Neural cell (in vitro differentiated cells): ENCODE measurements at regions not wholly inside any gene's neighbourhood (a gene's known extent, or its start where the extent isn't known, plus 50 kb on each side); places are given as distances from the start of the nearest gene placed in this dataset.

Source experiments
- H2AFZ ChIP-seq: fragments of 200-600, 300-800 bp; sonication (generic), shearing (Covaris generic); 2 replicates; pipeline ENCODE4 v1.6.0; 2014; ENCODE audit warnings: low read depth, mild to moderate bottlenecking, antibody characterized with exemption, low read length, moderate library complexity
- H3F3A ChIP-seq: fragments of 200-600 bp; shearing (Covaris generic); 2 replicates; pipeline ENCODE4 v1.6.1; 2016; ENCODE audit warnings: mild to moderate bottlenecking, moderate library complexity, mixed read lengths, antibody characterized with exemption, low read length; ENCODE audit not compliant: insufficient read depth, poor library complexity, severe bottlenecking
- H3K27ac ChIP-seq: fragments of 200-600, 300-800 bp; sonication (generic), shearing (Covaris generic); 2 replicates; pipeline ENCODE4 v1.5.1; 2014; ENCODE audit warnings: mild to moderate bottlenecking, low read length, moderate library complexity
- H3K27me3 ChIP-seq: fragments of 300-800, 200-600 bp; sonication (generic), shearing (Covaris generic); 2 replicates; pipeline ENCODE4 v1.6.0; 2014; ENCODE audit warnings: mild to moderate bottlenecking, low read depth, low read length, moderate library complexity; ENCODE audit not compliant: insufficient read depth
- H3K36me3 ChIP-seq: fragments of 300-800, 200-600 bp; sonication (generic), shearing (Covaris generic); 2 replicates; pipeline ENCODE4 v1.5.1; 2014; ENCODE audit warnings: mild to moderate bottlenecking, antibody characterized with exemption, low read length, moderate library complexity; ENCODE audit not compliant: insufficient read depth
- H3K4me2 ChIP-seq: fragments of 300-800, 200-600 bp; sonication (generic), shearing (Covaris generic); 2 replicates; pipeline ENCODE4 v1.6.0; 2014; ENCODE audit warnings: mild to moderate bottlenecking, low read length
- H3K4me3 ChIP-seq: fragments of 300-800, 200-600 bp; sonication (generic), shearing (Covaris generic); 2 replicates; pipeline ENCODE4 v1.5.1; 2014; ENCODE audit warnings: mild to moderate bottlenecking, low read length, moderate library complexity
- H3K79me2 ChIP-seq: fragments of 200-600 bp; shearing (Covaris generic); replicated peaks from 2 replicates; pipeline ENCODE4 v1.6.0; 2014; ENCODE audit warnings: mild to moderate bottlenecking, low read length, moderate library complexity; ENCODE audit not compliant: insufficient read depth
- H3K9ac ChIP-seq: fragments of 300-800, 200-600 bp; sonication (generic), shearing (Covaris generic); 2 replicates; pipeline ENCODE4 v1.6.1; 2016; ENCODE audit warnings: mild to moderate bottlenecking, low read length, mixed read lengths
- H3K9me2 ChIP-seq: fragments of 200-600 bp; shearing (Covaris generic); 2 replicates; pipeline ENCODE4 v1.6.1; 2016; ENCODE audit warnings: mild to moderate bottlenecking, low read length, mixed read lengths; ENCODE audit not compliant: insufficient read depth
- H3K9me3 ChIP-seq: fragments of 200-600, 300-800 bp; sonication (generic), shearing (Covaris generic); 2 replicates; pipeline ENCODE4 v1.6.1; 2016; ENCODE audit warnings: mild to moderate bottlenecking, mixed run types, low read length, moderate library complexity, mixed read lengths
- H4K20me1 ChIP-seq: fragments of 200-600 bp; shearing (Covaris generic); 2 replicates; pipeline ENCODE4 v1.6.1; 2016; ENCODE audit warnings: mild to moderate bottlenecking, mixed run types; ENCODE audit not compliant: insufficient read depth
- CTCF ChIP-seq: fragments of 450-650 bp; IDR thresholded peaks from 2 replicates; pipeline ENCODE4 v1.5.1; 2014; ENCODE audit warnings: antibody characterized with exemption, mild to moderate bottlenecking, moderate library complexity; ENCODE audit not compliant: poor library complexity, severe bottlenecking
- EP300 ChIP-seq: fragments of 450-650 bp; conservative IDR thresholded peaks from 2 replicates; pipeline ENCODE4 v1.6.1; 2014; ENCODE audit warnings: antibody characterized with exemption, mild to moderate bottlenecking, moderate library complexity; ENCODE audit not compliant: poor library complexity, severe bottlenecking
- EZH2 ChIP-seq: fragments of 200-600, 300-800 bp; shearing (Covaris generic), sonication (generic); IDR thresholded peaks from 2 replicates; pipeline ENCODE4 v1.6.1; 2014; ENCODE audit warnings: antibody characterized with exemption, low read length, borderline replicate concordance, mild to moderate bottlenecking; ENCODE audit not compliant: insufficient read depth, poor library complexity, severe bottlenecking
- MXI1 ChIP-seq: fragments of 450-650 bp; conservative IDR thresholded peaks from 2 replicates; pipeline ENCODE4 v1.6.1; 2014; ENCODE audit warnings: antibody characterized with exemption, mild to moderate bottlenecking; ENCODE audit not compliant: poor library complexity, severe bottlenecking
- POLR2AphosphoS5 ChIP-seq: IDR thresholded peaks from 2 replicates; pipeline ENCODE4 v1.6.1; 2012
- RAD21 ChIP-seq: fragments of 450-650 bp; conservative IDR thresholded peaks from 2 replicates; pipeline ENCODE4 v1.6.1; 2014; ENCODE audit warnings: antibody characterized with exemption, mild to moderate bottlenecking, moderate library complexity
- SMC3 ChIP-seq: fragments of 450-650 bp; conservative IDR thresholded peaks from 2 replicates; pipeline ENCODE4 v1.6.1; 2014; ENCODE audit warnings: antibody characterized with exemption, mild to moderate bottlenecking, moderate library complexity; ENCODE audit not compliant: poor library complexity
- TAF1 ChIP-seq: IDR thresholded peaks from 2 replicates; pipeline ENCODE4 v1.6.1; 2012; ENCODE audit warnings: low read depth
- TF ChIP-seq, protein P1 (sequence below): IDR thresholded peaks from 2 replicates; pipeline ENCODE4 v1.6.1; 2012; ENCODE audit warnings: borderline replicate concordance

DNA sequence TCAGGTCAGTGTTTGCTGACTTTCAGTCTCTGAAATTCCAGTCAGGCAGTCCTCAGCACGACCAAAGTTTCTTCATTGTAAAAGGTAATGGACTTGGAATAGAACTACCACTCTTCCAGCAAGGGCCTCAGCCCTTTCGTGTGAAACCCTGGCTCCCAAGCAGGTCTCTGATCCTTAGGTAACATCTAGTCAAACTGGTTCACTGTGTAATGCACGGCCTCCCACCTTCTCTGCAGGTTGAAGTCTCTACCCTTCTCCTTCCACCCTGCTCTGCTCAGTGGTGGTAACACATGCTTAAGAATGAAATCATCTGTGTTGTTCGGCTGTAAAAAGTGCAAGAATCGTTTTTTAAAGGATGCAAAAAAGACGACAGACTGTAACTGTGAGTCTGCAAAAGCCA is 287.2 kb upstream of the POU3F2 start:
- H3K79me2 ChIP-seq = no peaks in the 10 kb centered on the region
- H3K4me2 ChIP-seq = no peak overlapping the region
- H3K9me2 ChIP-seq = no peaks in the 10 kb centered on the region
- H3K36me3 ChIP-seq = no peaks in the 10 kb centered on the region
- no peaks in the 10 kb centered on the region for H4K20me1 ChIP-seq
- no peak overlapping the region for H3K27ac ChIP-seq
- no peaks in the 10 kb centered on the region for H3F3A ChIP-seq
- no peaks in the 10 kb centered on the region for H3K9me3 ChIP-seq
- no peak overlapping the region for H2AFZ ChIP-seq
- H3K4me3 ChIP-seq = no peak overlapping the region
- TF ChIP-seq RAD21 (no peak), MXI1 (no peak), CTCF (no peak)
- H3K27me3 ChIP-seq = no peaks in the 10 kb centered on the region
- H3K9ac ChIP-seq = no peak overlapping the region

- Histone ChIP-seq H3K9ac (no peak overlapping the region), H3F3A (no peaks in the 10 kb centered on the region), H3K79me2 (no peaks in the 10 kb centered on the region), H3K9me3 (no peaks in the 10 kb centered on the region), H3K27me3 (no peaks in the 10 kb centered on the region), H2AFZ (no peak overlapping the region), H3K4me3 (no peak overlapping the region), H3K4me2 (no peak overlapping the region), H3K36me3 (no peaks in the 10 kb centered on the region), H3K27ac (no peak overlapping the region), H4K20me1 (no peaks in the 10 kb centered on the region), H3K9me2 (no peaks in the 10 kb centered on the region)
- TF ChIP-seq TAF1 = no peak
- TF ChIP-seq, protein P1, sequence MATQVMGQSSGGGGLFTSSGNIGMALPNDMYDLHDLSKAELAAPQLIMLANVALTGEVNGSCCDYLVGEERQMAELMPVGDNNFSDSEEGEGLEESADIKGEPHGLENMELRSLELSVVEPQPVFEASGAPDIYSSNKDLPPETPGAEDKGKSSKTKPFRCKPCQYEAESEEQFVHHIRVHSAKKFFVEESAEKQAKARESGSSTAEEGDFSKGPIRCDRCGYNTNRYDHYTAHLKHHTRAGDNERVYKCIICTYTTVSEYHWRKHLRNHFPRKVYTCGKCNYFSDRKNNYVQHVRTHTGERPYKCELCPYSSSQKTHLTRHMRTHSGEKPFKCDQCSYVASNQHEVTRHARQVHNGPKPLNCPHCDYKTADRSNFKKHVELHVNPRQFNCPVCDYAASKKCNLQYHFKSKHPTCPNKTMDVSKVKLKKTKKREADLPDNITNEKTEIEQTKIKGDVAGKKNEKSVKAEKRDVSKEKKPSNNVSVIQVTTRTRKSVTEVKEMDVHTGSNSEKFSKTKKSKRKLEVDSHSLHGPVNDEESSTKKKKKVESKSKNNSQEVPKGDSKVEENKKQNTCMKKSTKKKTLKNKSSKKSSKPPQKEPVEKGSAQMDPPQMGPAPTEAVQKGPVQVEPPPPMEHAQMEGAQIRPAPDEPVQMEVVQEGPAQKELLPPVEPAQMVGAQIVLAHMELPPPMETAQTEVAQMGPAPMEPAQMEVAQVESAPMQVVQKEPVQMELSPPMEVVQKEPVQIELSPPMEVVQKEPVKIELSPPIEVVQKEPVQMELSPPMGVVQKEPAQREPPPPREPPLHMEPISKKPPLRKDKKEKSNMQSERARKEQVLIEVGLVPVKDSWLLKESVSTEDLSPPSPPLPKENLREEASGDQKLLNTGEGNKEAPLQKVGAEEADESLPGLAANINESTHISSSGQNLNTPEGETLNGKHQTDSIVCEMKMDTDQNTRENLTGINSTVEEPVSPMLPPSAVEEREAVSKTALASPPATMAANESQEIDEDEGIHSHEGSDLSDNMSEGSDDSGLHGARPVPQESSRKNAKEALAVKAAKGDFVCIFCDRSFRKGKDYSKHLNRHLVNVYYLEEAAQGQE = no peak
- TF ChIP-seq EP300 = no peak
- no peak for TF ChIP-seq POLR2AphosphoS5
- TF ChIP-seq SMC3 = peak; percentile 17
Measured at GRCh38 chr6:98547634-98548033, 286.7 kb upstream of the POU3F2 start.

DNA sequence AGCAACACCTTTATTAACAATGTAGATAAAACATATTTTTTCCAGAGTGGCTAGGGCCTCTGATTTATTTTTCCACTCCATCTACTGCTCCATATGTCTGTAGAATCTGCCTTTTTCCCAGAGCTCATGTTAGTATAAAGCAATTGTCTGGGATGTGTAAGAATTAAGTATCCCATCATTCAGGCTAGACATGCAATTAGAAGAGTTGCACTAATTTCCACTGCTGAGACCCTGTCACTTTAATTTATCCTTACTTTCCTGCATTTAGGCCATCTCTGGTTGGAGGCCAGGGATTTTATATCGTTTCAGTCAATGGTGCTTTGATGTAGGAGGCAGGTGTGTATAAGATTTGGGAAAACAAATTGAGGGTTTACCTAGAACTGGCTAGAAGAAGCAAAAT is 286.1 kb upstream of the POU3F2 start:
- no peak for TF ChIP-seq SMC3
- TF ChIP-seq EZH2 = no peak
- TF ChIP-seq POLR2AphosphoS5 = no peak
- TF ChIP-seq, protein P1 = no peak
- no peak for TF ChIP-seq CTCF
- no peak for TF ChIP-seq RAD21
- no peak for TF ChIP-seq EP300
- no peak for TF ChIP-seq TAF1
- TF ChIP-seq MXI1 = no peak
- Histone ChIP-seq H3K9ac (no peak overlapping the region), H3K4me3 (no peak overlapping the region), H3K79me2 (no peaks in the 10 kb centered on the region), H3F3A (no peaks in the 10 kb centered on the region), H3K9me2 (no peaks in the 10 kb centered on the region), H3K4me2 (no peak overlapping the region), H3K27ac (no peak overlapping the region), H4K20me1 (no peaks in the 10 kb centered on the region), H3K9me3 (no peaks in the 10 kb centered on the region), H3K27me3 (no peaks in the 10 kb centered on the region), H3K36me3 (no peaks in the 10 kb centered on the region), H2AFZ (no peak overlapping the region)
